BJ (cell line): ENCODE measurements at regions not wholly inside any gene's neighbourhood (a gene's known extent, or its start where the extent isn't known, plus 50 kb on each side); places are given as distances from the start of the nearest gene placed in this dataset.
"Not testable (repeated sequence)": the region's sequence is repeated elsewhere in the genome, so short reads cannot be mapped to it uniquely, and the experiment has no call there.

ENCODE experiments used
- CTCF ChIA-PET: fragments of 350-600 bp; formaldehyde crosslinking; extraction: SDS; loops from one replicate; lab custom pipeline; 2021; ENCODE audit warnings: antibody characterized with exemption, inconsistent platforms; lab: Yijun Ruan, JAX
- POLR2A ChIA-PET: fragments of 300-600 bp; sonication (Branson Sonifier 250); formaldehyde crosslinking; extraction: SDS; loops from one replicate; lab custom pipeline; 2021; ENCODE audit warnings: antibody characterized with exemption; lab: Charles Lee
- DNase-seq: peaks from one replicate; pipeline ENCODE4 v3.0.0-alpha.2; 2011; ENCODE audit warnings: low read depth
- H3K27me3 ChIP-seq: 2 replicates; pipeline ENCODE4 v1.6.0; 2011; ENCODE audit warnings: low read length; ENCODE audit not compliant: control insufficient read depth, insufficient read depth
- H3K36me3 ChIP-seq: 2 replicates; pipeline ENCODE4 v1.5.1; 2011; ENCODE audit warnings: low read length; ENCODE audit not compliant: control insufficient read depth, insufficient read depth
- H3K4me3 ChIP-seq: 2 replicates; pipeline ENCODE4 v1.5.1; 2011; ENCODE audit warnings: low read depth, mild to moderate bottlenecking, control low read depth, low read length
- TF ChIP-seq, protein P1 (sequence below): IDR thresholded peaks from 2 replicates; pipeline ENCODE4 v1.5.1; 2011; ENCODE audit warnings: low read depth, mild to moderate bottlenecking, control low read depth, inconsistent platforms, low read length, moderate library complexity; ENCODE audit not compliant: insufficient read depth

- TF ChIP-seq, protein P1, sequence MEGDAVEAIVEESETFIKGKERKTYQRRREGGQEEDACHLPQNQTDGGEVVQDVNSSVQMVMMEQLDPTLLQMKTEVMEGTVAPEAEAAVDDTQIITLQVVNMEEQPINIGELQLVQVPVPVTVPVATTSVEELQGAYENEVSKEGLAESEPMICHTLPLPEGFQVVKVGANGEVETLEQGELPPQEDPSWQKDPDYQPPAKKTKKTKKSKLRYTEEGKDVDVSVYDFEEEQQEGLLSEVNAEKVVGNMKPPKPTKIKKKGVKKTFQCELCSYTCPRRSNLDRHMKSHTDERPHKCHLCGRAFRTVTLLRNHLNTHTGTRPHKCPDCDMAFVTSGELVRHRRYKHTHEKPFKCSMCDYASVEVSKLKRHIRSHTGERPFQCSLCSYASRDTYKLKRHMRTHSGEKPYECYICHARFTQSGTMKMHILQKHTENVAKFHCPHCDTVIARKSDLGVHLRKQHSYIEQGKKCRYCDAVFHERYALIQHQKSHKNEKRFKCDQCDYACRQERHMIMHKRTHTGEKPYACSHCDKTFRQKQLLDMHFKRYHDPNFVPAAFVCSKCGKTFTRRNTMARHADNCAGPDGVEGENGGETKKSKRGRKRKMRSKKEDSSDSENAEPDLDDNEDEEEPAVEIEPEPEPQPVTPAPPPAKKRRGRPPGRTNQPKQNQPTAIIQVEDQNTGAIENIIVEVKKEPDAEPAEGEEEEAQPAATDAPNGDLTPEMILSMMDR = no peak
- POLR2A ChIA-PET = no interaction called here
- Histone ChIP-seq H3K27me3 (no peaks in the 10 kb centered on the region), H3K4me3 (no peak overlapping the region), H3K36me3 (no peaks in the 10 kb centered on the region)
- DNase-seq = no peak
- CTCF ChIA-PET = no interaction called here
These were observed 540.4 kb downstream of the TRAM1L1 start for GRCh38 chr4:116544946-116545345.

- POLR2A ChIA-PET = no interaction called here
- CTCF ChIA-PET = no interaction called here
- H3K4me3 ChIP-seq = no peak overlapping the region
- H3K27me3 ChIP-seq = no peaks in the 10 kb centered on the region
- no peaks in the 10 kb centered on the region for H3K36me3 ChIP-seq
- DNase-seq = no peak
- TF ChIP-seq, protein P1 = no peak
These were observed 545.6 kb downstream of the TRAM1L1 start for GRCh38 chr4:116539744-116540143.

- ChIA-PET POLR2A (no interaction called here), CTCF (no interaction called here)
- no peaks in the 10 kb centered on the region for H3K36me3 ChIP-seq
- no peaks in the 10 kb centered on the region for H3K27me3 ChIP-seq
- TF ChIP-seq, protein P1 = no peak
- no peak for DNase-seq
- H3K4me3 ChIP-seq = no peak overlapping the region
These were observed 547.5 kb downstream of the TRAM1L1 start for GRCh38 chr4:116537828-116538227.

- H3K4me3 ChIP-seq, H3K36me3 ChIP-seq, CTCF ChIA-PET: not testable (repeated sequence)
These were observed 549.4 kb downstream of the TRAM1L1 start for GRCh38 chr4:116536024-116536423.

DNA sequence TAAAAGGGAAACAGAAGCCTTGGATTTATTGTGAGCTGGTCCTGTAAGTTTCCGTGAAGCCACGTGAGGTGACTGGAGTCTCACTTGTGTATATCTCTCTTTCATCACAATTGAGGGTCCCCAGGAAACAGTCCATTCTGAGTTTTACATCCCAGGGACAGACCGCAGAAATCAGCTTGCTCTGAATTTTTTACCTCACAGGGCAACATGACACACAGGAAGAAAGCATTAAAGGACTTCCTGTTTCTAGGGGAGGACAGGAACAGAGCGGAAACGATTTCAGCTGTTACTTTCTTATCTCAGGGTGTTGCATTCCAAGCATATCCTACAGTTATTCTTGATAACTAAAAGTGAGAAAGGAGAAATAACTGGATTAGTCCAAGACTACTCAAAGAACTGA lies 553.5 kb downstream of the TRAM1L1 start:
- Histone ChIP-seq H3K27me3 (no peaks in the 10 kb centered on the region), H3K36me3 (no peaks in the 10 kb centered on the region), H3K4me3 (no peak overlapping the region)
- ChIA-PET POLR2A (no interaction called here), CTCF (no interaction called here)
- no peak for DNase-seq
- TF ChIP-seq, protein P1 = no peak

More at GRCh38 chr4:116536024-116536423, 549.4 kb downstream of the TRAM1L1 start:
- H3K27me3 ChIP-seq, POLR2A ChIA-PET, DNase-seq: not testable (repeated sequence)

- Histone ChIP-seq H3K36me3 (no peaks in the 10 kb centered on the region), H3K4me3 (no peak overlapping the region), H3K27me3 (no peaks in the 10 kb centered on the region)
- no peak for DNase-seq
- TF ChIP-seq, protein P1 = no peak
- ChIA-PET POLR2A (no interaction called here), CTCF (no interaction called here)
These were observed 554.4 kb downstream of the TRAM1L1 start for GRCh38 chr4:116531026-116531425.
